ENCODE measurements at regions not wholly inside any gene's neighbourhood (a gene's known extent, or its start where the extent isn't known, plus 50 kb on each side); places are given as distances from the start of the nearest gene placed in this dataset.

DNA sequence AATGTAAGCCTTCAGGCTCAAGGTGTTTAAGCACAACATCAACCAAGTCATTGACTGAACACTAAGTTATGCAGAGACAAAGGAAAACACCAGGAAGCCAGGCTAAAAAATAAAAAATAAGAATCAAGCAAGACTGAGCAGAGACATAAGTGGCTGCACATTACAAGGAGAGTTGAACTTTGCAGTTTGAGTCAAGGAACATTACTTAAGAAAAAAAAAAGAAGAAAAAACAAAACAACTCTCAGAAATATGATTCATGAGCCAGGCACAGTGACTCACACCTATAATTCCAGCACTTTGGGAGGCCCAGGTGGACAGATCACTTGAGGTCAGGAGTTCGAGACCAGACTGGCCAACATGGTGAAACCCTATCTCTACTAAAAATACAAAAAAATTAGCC is 168.1 kb downstream of the C16orf95 start:
- Histone ChIP-seq H3K4me1 (ENCODE audit: insufficient read depth) (no peaks in the 10 kb centered on the region), H3K9me2 (replicated peaks; ENCODE audit: insufficient read depth) (no peaks in the 10 kb centered on the region), H4K20me1 (ENCODE audit: insufficient read depth, poor library complexity, severe bottlenecking) (no peaks in the 10 kb centered on the region), H3K9me3 (ENCODE audit: low read depth) (no peaks in the 10 kb centered on the region), H3K36me3 (replicated peaks; ENCODE audit: insufficient read depth, low read depth) (no peaks in the 10 kb centered on the region), H3K4me3 (no peak overlapping the region), H3K27me3 (no peaks in the 10 kb centered on the region), H2AFZ (no peak overlapping the region), H3K27ac (no peak overlapping the region), H3K4me2 (no peak overlapping the region), H3K79me2 (no peaks in the 10 kb centered on the region)
- TF ChIP-seq, protein P1, sequence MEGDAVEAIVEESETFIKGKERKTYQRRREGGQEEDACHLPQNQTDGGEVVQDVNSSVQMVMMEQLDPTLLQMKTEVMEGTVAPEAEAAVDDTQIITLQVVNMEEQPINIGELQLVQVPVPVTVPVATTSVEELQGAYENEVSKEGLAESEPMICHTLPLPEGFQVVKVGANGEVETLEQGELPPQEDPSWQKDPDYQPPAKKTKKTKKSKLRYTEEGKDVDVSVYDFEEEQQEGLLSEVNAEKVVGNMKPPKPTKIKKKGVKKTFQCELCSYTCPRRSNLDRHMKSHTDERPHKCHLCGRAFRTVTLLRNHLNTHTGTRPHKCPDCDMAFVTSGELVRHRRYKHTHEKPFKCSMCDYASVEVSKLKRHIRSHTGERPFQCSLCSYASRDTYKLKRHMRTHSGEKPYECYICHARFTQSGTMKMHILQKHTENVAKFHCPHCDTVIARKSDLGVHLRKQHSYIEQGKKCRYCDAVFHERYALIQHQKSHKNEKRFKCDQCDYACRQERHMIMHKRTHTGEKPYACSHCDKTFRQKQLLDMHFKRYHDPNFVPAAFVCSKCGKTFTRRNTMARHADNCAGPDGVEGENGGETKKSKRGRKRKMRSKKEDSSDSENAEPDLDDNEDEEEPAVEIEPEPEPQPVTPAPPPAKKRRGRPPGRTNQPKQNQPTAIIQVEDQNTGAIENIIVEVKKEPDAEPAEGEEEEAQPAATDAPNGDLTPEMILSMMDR (IDR thresholded peaks at IDR 0.05; ENCODE audit: poor library complexity), result no peak
- TF ChIP-seq EZH2phosphoT487 (IDR thresholded peaks at IDR 0.05; ENCODE audit: low read depth, severe bottlenecking, unreplicated experiment), result no peak
- no peak for TF ChIP-seq EZH2 (IDR thresholded peaks at IDR 0.05; ENCODE audit: borderline replicate concordance)
- DNase-seq (ENCODE audit: low spot score), result no peak
- WGBS (ENCODE audit: low lambda C conversion rate, missing lambda C conversion rate), result 93% methylated on average over 1 of the region's 1 CpG

DNA sequence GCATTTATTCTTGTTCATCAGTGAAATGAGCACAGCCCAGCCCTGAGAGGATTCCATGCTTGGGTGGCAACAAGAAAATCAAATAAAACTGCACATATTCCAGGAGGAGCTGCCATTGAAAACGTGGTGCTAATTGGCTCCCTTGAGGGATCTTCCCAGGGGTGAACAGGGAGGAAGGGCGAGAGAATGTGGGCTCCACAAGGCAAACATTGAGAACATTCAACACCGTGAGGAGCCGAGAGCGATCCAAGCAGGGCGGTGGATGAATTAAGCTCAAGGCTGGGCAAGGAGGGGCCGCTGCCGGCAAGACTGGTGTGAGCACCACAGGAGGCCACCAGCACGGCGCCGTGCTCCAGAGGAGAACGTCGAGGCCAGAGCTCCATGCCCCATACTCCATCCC is 166.9 kb downstream of the C16orf95 start:
- Histone ChIP-seq H3K4me2 (no peak overlapping the region), H3K9me2 (replicated peaks; ENCODE audit: insufficient read depth) (no peaks in the 10 kb centered on the region), H3K9me3 (ENCODE audit: low read depth) (no peaks in the 10 kb centered on the region), H4K20me1 (ENCODE audit: insufficient read depth, poor library complexity, severe bottlenecking) (no peaks in the 10 kb centered on the region), H3K27ac (no peak overlapping the region), H3K4me3 (no peak overlapping the region), H3K79me2 (no peaks in the 10 kb centered on the region), H2AFZ (no peak overlapping the region), H3K36me3 (replicated peaks; ENCODE audit: insufficient read depth, low read depth) (no peaks in the 10 kb centered on the region), H3K4me1 (ENCODE audit: insufficient read depth) (no peaks in the 10 kb centered on the region), H3K27me3 (no peaks in the 10 kb centered on the region)
- no peak for DNase-seq (ENCODE audit: low spot score)
- TF ChIP-seq EZH2phosphoT487 (IDR thresholded peaks at IDR 0.05; ENCODE audit: low read depth, severe bottlenecking, unreplicated experiment) (no peak), EZH2 (IDR thresholded peaks at IDR 0.05; ENCODE audit: borderline replicate concordance) (no peak)
- TF ChIP-seq, protein P1 (IDR thresholded peaks at IDR 0.05; ENCODE audit: poor library complexity), result no peak
- WGBS (ENCODE audit: low lambda C conversion rate, missing lambda C conversion rate), result 50% methylated on average over 13 of the region's 13 CpGs

DNA sequence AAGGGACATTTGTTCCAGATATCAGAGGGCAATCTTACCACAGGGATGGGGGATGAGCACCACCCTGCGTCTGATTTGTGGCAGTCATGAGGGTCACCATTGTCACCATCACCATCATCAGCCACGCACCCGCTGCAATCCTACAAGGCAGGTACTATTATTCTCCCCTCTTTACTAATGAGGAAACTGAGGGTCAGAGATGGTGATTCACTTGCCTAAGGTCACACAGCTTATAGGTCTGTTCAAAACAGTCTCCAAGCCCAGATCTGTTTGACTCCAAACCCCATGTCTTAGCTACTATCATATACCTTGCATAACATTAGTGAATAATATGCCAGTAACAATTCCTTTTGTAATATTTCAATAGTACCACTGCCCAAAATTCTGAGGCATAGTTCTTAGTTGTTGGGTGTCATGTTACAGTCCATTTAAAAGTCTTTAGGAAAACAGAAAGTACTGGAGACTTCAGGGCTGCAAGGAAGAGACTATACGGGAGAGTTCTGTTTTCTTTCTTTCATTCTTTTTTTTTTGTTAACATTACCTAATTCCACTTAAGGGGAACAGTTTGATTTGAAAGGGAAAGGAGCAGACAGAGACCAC is 166.4 kb downstream of the C16orf95 start:
- 68% methylated on average over 4 of the region's 4 CpGs for WGBS (ENCODE audit: low lambda C conversion rate, missing lambda C conversion rate)

More for the DNA sequence above, 166.4 kb downstream of the C16orf95 start:
- no peak overlapping the region for H2AFZ ChIP-seq
- DNase-seq (ENCODE audit: low spot score), result no peak
- H3K9me2 ChIP-seq (replicated peaks; ENCODE audit: insufficient read depth), result no peaks in the 10 kb centered on the region
- H4K20me1 ChIP-seq (ENCODE audit: insufficient read depth, poor library complexity, severe bottlenecking), result no peaks in the 10 kb centered on the region
- no peaks in the 10 kb centered on the region for H3K79me2 ChIP-seq
- no peak overlapping the region for H3K4me2 ChIP-seq
- H3K9me3 ChIP-seq (ENCODE audit: low read depth), result no peaks in the 10 kb centered on the region
- H3K4me1 ChIP-seq (ENCODE audit: insufficient read depth), result no peaks in the 10 kb centered on the region
- TF ChIP-seq, protein P1 (IDR thresholded peaks at IDR 0.05; ENCODE audit: poor library complexity), result no peak
- TF ChIP-seq EZH2 (IDR thresholded peaks at IDR 0.05; ENCODE audit: borderline replicate concordance), result no peak
- no peak for TF ChIP-seq EZH2phosphoT487 (IDR thresholded peaks at IDR 0.05; ENCODE audit: low read depth, severe bottlenecking, unreplicated experiment)
- no peaks in the 10 kb centered on the region for H3K36me3 ChIP-seq (replicated peaks; ENCODE audit: insufficient read depth, low read depth)
- no peak overlapping the region for H3K27ac ChIP-seq
- no peaks in the 10 kb centered on the region for H3K27me3 ChIP-seq
- no peak overlapping the region for H3K4me3 ChIP-seq

Data from hepatocyte (in vitro differentiated cells).